ENCODE measurements at regions not wholly inside any gene's neighbourhood (a gene's known extent, or its start where the extent isn't known, plus 50 kb on each side); places are given as distances from the start of the nearest gene placed in this dataset.

- Histone ChIP-seq H3K4me3 (ENCODE audit: extremely low read depth, insufficient read depth, low read length, poor library complexity, severe bottlenecking) (no peak overlapping the region), H3K4me1 (ENCODE audit: control insufficient read depth, insufficient read depth, low read length, poor library complexity, severe bottlenecking) (peaks cover 8% of the 10 kb centered on the region), H3K36me3 (ENCODE audit: control insufficient read depth, insufficient read depth, low read length) (no peaks in the 10 kb centered on the region), H3K27ac (ENCODE audit: low read depth, low read length, severe bottlenecking) (no peak overlapping the region), H3K9me3 (ENCODE audit: control insufficient read depth, low read length) (peaks cover 10% of the 10 kb centered on the region)
- 94 to 100% methylated on average over 4 of the region's 6 CpGs for WGBS, 2 experiments (ENCODE audit: insufficient coverage in 2 of 2)
Observed at GRCh38 chr18:23363865-23364570, 89.1 kb upstream of the RIOK3 start.

GRCh38 chr18:23365602-23366001 is 87.5 kb upstream of the RIOK3 start:
- no peak overlapping the region for H3K27ac ChIP-seq (ENCODE audit: low read depth, low read length, severe bottlenecking)
- peaks cover 8% of the 10 kb centered on the region for H3K4me1 ChIP-seq (ENCODE audit: control insufficient read depth, insufficient read depth, low read length, poor library complexity, severe bottlenecking)
- H3K9me3 ChIP-seq (ENCODE audit: control insufficient read depth, low read length) = no peaks in the 10 kb centered on the region
- H3K36me3 ChIP-seq (ENCODE audit: control insufficient read depth, insufficient read depth, low read length) = no peaks in the 10 kb centered on the region
- WGBS, 2 experiments (ENCODE audit: insufficient coverage in 2 of 2) = 72 to 100% methylated on average over 1 to 2 of the region's 2 CpGs
- no peak overlapping the region for H3K4me3 ChIP-seq (ENCODE audit: extremely low read depth, insufficient read depth, low read length, poor library complexity, severe bottlenecking)

- H3K4me1 ChIP-seq (ENCODE audit: control insufficient read depth, insufficient read depth, low read length, poor library complexity, severe bottlenecking) = peaks cover 8% of the 10 kb centered on the region
- H3K27ac ChIP-seq (ENCODE audit: low read depth, low read length, severe bottlenecking) = no peak overlapping the region
Observed at GRCh38 chr18:23369266-23369665, 83.8 kb upstream of the RIOK3 start.

GRCh38 chr18:23373570-23373969 is 79.5 kb upstream of the RIOK3 start:
- Histone ChIP-seq H3K4me1 (ENCODE audit: control insufficient read depth, insufficient read depth, low read length, poor library complexity, severe bottlenecking) (peaks cover 12% of the 10 kb centered on the region), H3K36me3 (ENCODE audit: control insufficient read depth, insufficient read depth, low read length) (no peaks in the 10 kb centered on the region), H3K27ac (ENCODE audit: low read depth, low read length, severe bottlenecking) (no peak overlapping the region), H3K4me3 (ENCODE audit: extremely low read depth, insufficient read depth, low read length, poor library complexity, severe bottlenecking) (no peak overlapping the region), H3K9me3 (ENCODE audit: control insufficient read depth, low read length) (no peaks in the 10 kb centered on the region)
- 100% methylated on average over 1 to 2 of the region's 3 CpGs for WGBS, 2 experiments (ENCODE audit: insufficient coverage in 2 of 2)

More at GRCh38 chr18:23369266-23369665, 83.8 kb upstream of the RIOK3 start:
- 62 to 100% methylated on average over 1 to 3 of the region's 3 CpGs for WGBS, 2 experiments (ENCODE audit: insufficient coverage in 2 of 2)
- Histone ChIP-seq H3K9me3 (ENCODE audit: control insufficient read depth, low read length) (no peaks in the 10 kb centered on the region), H3K36me3 (ENCODE audit: control insufficient read depth, insufficient read depth, low read length) (no peaks in the 10 kb centered on the region), H3K4me3 (ENCODE audit: extremely low read depth, insufficient read depth, low read length, poor library complexity, severe bottlenecking) (no peak overlapping the region)

- H3K36me3 ChIP-seq (ENCODE audit: control insufficient read depth, insufficient read depth, low read length) = peaks cover 3% of the 10 kb centered on the region
- H3K9me3 ChIP-seq (ENCODE audit: control insufficient read depth, low read length) = no peaks in the 10 kb centered on the region
- H3K4me1 ChIP-seq (ENCODE audit: control insufficient read depth, insufficient read depth, low read length, poor library complexity, severe bottlenecking) = peaks cover 24% of the 10 kb centered on the region
- WGBS, 2 experiments (ENCODE audit: insufficient coverage in 2 of 2) = 74 to 90% methylated on average over 1 to 2 of the region's 3 CpGs
- H3K27ac ChIP-seq (ENCODE audit: low read depth, low read length, severe bottlenecking) = peak overlapping the region; percentile 24
- no peak overlapping the region for H3K4me3 ChIP-seq (ENCODE audit: extremely low read depth, insufficient read depth, low read length, poor library complexity, severe bottlenecking)
Observed at GRCh38 chr18:23377669-23378301, 75.3 kb upstream of the RIOK3 start.

GRCh38 chr18:23378302-23378686 is 74.8 kb upstream of the RIOK3 start:
- Histone ChIP-seq H3K4me3 (ENCODE audit: extremely low read depth, insufficient read depth, low read length, poor library complexity, severe bottlenecking) (no peak overlapping the region), H3K4me1 (ENCODE audit: control insufficient read depth, insufficient read depth, low read length, poor library complexity, severe bottlenecking) (peaks cover 24% of the 10 kb centered on the region), H3K27ac (ENCODE audit: low read depth, low read length, severe bottlenecking) (no peak overlapping the region), H3K9me3 (ENCODE audit: control insufficient read depth, low read length) (no peaks in the 10 kb centered on the region), H3K36me3 (ENCODE audit: control insufficient read depth, insufficient read depth, low read length) (peaks cover 3% of the 10 kb centered on the region)
- 83 to 100% methylated on average over 1 of the region's 2 CpGs for WGBS, 2 experiments (ENCODE audit: insufficient coverage in 2 of 2)

- H3K27ac ChIP-seq (ENCODE audit: low read depth, low read length, severe bottlenecking) = peak overlapping the region; percentile 34
- H3K4me3 ChIP-seq (ENCODE audit: extremely low read depth, insufficient read depth, low read length, poor library complexity, severe bottlenecking) = no peak overlapping the region
- 81 to 93% methylated on average over 9 to 11 of the region's 11 CpGs for WGBS, 2 experiments (ENCODE audit: insufficient coverage in 2 of 2)
- peaks cover 24% of the 10 kb centered on the region for H3K4me1 ChIP-seq (ENCODE audit: control insufficient read depth, insufficient read depth, low read length, poor library complexity, severe bottlenecking)
- no peaks in the 10 kb centered on the region for H3K9me3 ChIP-seq (ENCODE audit: control insufficient read depth, low read length)
- peaks cover 3% of the 10 kb centered on the region for H3K36me3 ChIP-seq (ENCODE audit: control insufficient read depth, insufficient read depth, low read length)
Observed at GRCh38 chr18:23380001-23380550, 73.0 kb upstream of the RIOK3 start.

GRCh38 chr18:23380817-23381216 is 72.3 kb upstream of the RIOK3 start:
- Histone ChIP-seq H3K36me3 (ENCODE audit: control insufficient read depth, insufficient read depth, low read length) (peaks cover 3% of the 10 kb centered on the region), H3K4me1 (ENCODE audit: control insufficient read depth, insufficient read depth, low read length, poor library complexity, severe bottlenecking) (peaks cover 24% of the 10 kb centered on the region), H3K27ac (ENCODE audit: low read depth, low read length, severe bottlenecking) (no peak overlapping the region), H3K9me3 (ENCODE audit: control insufficient read depth, low read length) (no peaks in the 10 kb centered on the region), H3K4me3 (ENCODE audit: extremely low read depth, insufficient read depth, low read length, poor library complexity, severe bottlenecking) (no peak overlapping the region)
- no CpG with 5 or more reads among the region's 2 CpGs for WGBS, 2 experiments (ENCODE audit: insufficient coverage in 2 of 2)

GRCh38 chr18:23383494-23383893 is 69.6 kb upstream of the RIOK3 start:
- 89 to 98% methylated on average over 7 of the region's 7 CpGs for WGBS, 2 experiments (ENCODE audit: insufficient coverage in 2 of 2)

GRCh38 chr18:23384778-23385736 is 68.0 kb upstream of the RIOK3 start:
- WGBS, 2 experiments (ENCODE audit: insufficient coverage in 2 of 2) = 91 to 98% methylated on average over 5 to 11 of the region's 13 CpGs

More at GRCh38 chr18:23383494-23383893, 69.6 kb upstream of the RIOK3 start:
- H3K4me1 ChIP-seq (ENCODE audit: control insufficient read depth, insufficient read depth, low read length, poor library complexity, severe bottlenecking) = peaks cover 14% of the 10 kb centered on the region
- H3K36me3 ChIP-seq (ENCODE audit: control insufficient read depth, insufficient read depth, low read length) = peaks cover 3% of the 10 kb centered on the region
- H3K9me3 ChIP-seq (ENCODE audit: control insufficient read depth, low read length) = no peaks in the 10 kb centered on the region
- H3K27ac ChIP-seq (ENCODE audit: low read depth, low read length, severe bottlenecking) = no peak overlapping the region
- no peak overlapping the region for H3K4me3 ChIP-seq (ENCODE audit: extremely low read depth, insufficient read depth, low read length, poor library complexity, severe bottlenecking)

More at GRCh38 chr18:23384778-23385736, 68.0 kb upstream of the RIOK3 start:
- Histone ChIP-seq H3K4me1 (ENCODE audit: control insufficient read depth, insufficient read depth, low read length, poor library complexity, severe bottlenecking) (peaks cover 8% of the 10 kb centered on the region), H3K36me3 (ENCODE audit: control insufficient read depth, insufficient read depth, low read length) (peaks cover 3% of the 10 kb centered on the region), H3K9me3 (ENCODE audit: control insufficient read depth, low read length) (no peaks in the 10 kb centered on the region), H3K4me3 (ENCODE audit: extremely low read depth, insufficient read depth, low read length, poor library complexity, severe bottlenecking) (no peak overlapping the region), H3K27ac (ENCODE audit: low read depth, low read length, severe bottlenecking) (no peak overlapping the region)
